AG04450 (cell line): ENCODE measurements at regions not wholly inside any gene's neighbourhood (a gene's known extent, or its start where the extent isn't known, plus 50 kb on each side); places are given as distances from the start of the nearest gene placed in this dataset.

Experiments used
- CTCF ChIA-PET: fragments of 300-600, 350-600 bp; formaldehyde crosslinking; extraction: SDS; loops from one replicate; lab custom pipeline; 2022; ENCODE audit warnings: antibody characterized with exemption, inconsistent platforms; lab: Charles Lee
- POLR2A ChIA-PET: fragments of 350-600 bp; formaldehyde crosslinking; extraction: SDS; loops from one replicate; lab custom pipeline; 2021; ENCODE audit warnings: antibody characterized with exemption, inconsistent platforms; lab: Yijun Ruan, JAX
- DNase-seq: peaks from one replicate; pipeline ENCODE4 v3.0.0-alpha.2; 2011; ENCODE audit warnings: low read depth, low spot score
- H3K27ac ChIP-seq: one replicate; pipeline ENCODE4 v1.5.1; 2012; ENCODE audit warnings: low read depth, low read length, control low read depth
- H3K27me3 ChIP-seq: one replicate; pipeline ENCODE4 v1.6.0; 2012; ENCODE audit warnings: low read length; ENCODE audit not compliant: control insufficient read depth, insufficient read depth
- H3K4me3 ChIP-seq: 2 replicates; pipeline ENCODE4 v1.5.1; 2011; ENCODE audit warnings: mild to moderate bottlenecking, low read depth, low read length, control low read depth
- H3K9me3 ChIP-seq: 2 replicates; pipeline ENCODE4 v1.5.1; 2012; ENCODE audit warnings: low read length; ENCODE audit not compliant: control insufficient read depth, insufficient read depth
- TF ChIP-seq, protein P1 (sequence below): IDR thresholded peaks from 2 replicates; pipeline ENCODE4 v1.5.1; 2011; ENCODE audit warnings: low read depth, low read length, control low read depth, inconsistent platforms

DNA sequence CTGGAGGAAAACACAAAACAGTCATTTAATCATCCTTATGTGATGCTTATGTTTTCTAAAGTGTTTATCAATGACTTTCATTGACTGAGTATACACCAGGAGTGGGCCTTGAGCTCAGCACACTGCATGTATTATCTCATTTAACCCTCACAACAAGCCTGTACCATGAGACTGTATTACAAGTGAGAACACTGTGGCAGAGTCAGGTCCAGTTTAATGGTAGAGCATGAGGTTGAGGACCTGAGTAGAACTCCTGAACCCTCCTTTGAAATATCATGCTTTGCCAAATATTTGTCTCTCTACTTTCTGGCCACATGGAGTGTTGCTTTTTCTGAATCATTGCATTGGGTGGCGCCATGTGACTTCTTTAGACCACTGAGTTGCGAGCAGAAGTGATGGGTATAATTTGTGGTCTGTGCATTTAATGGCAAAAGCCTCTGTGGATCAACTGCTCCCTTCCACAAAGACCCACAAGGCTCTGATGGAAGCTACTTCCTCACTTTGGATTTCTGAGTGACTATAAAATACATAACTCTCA is 65.0 kb upstream of the SIRPG start:
- H3K4me3 ChIP-seq: no peak overlapping the region
- H3K27ac ChIP-seq: no peak overlapping the region
- ChIA-PET CTCF (interaction anchor here (0.9 kb wide), 1 partner anchor 54 kb away, joined by 3 read pairs; no protein-coding TSS in a partner anchor), POLR2A (no interaction called here)
- no peaks in the 10 kb centered on the region for H3K27me3 ChIP-seq
- H3K9me3 ChIP-seq: no peaks in the 10 kb centered on the region
- TF ChIP-seq, protein P1, sequence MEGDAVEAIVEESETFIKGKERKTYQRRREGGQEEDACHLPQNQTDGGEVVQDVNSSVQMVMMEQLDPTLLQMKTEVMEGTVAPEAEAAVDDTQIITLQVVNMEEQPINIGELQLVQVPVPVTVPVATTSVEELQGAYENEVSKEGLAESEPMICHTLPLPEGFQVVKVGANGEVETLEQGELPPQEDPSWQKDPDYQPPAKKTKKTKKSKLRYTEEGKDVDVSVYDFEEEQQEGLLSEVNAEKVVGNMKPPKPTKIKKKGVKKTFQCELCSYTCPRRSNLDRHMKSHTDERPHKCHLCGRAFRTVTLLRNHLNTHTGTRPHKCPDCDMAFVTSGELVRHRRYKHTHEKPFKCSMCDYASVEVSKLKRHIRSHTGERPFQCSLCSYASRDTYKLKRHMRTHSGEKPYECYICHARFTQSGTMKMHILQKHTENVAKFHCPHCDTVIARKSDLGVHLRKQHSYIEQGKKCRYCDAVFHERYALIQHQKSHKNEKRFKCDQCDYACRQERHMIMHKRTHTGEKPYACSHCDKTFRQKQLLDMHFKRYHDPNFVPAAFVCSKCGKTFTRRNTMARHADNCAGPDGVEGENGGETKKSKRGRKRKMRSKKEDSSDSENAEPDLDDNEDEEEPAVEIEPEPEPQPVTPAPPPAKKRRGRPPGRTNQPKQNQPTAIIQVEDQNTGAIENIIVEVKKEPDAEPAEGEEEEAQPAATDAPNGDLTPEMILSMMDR: no peak
- no peak for DNase-seq

DNA sequence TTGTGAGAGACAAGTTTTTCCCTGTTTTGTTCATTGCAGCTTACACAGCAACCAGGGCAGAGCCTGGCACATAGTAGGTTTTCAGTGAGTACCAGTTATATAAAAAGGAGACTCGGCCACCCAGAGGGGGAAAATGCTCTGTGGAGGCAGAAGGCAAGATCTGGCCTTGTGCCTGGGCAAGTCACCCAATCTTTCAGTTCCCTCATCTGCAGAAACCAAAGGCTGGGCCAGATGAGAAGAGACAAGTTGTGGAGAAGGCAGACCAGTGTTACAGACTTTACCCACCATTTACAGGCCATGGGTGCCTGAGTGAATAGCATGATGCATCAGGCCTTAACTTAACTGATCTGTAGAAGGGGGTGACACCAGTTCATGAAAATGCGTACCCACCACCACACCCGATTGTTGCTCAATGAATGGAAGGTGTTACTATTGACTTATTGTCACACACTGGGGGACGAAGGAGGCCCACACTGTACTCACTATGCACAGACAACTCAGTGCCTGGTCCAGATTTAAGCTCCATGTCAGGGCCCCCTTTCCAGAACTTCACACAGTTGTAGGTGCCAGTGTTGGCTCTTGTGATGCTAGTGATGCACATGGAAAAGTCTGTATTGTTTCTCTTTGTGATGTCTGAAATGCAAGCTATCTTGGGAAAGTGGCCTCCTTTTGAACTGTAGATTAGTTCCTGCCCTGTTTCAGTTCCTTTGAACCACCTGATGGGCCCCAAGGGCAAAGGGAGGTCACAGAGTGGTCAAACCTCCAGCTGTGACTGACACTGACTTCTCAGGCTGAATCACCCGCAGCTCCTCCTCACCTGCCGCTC is 64.3 kb upstream of the SIRPG start:
- TF ChIP-seq, protein P1: no peak
- Histone ChIP-seq H3K27me3 (no peaks in the 10 kb centered on the region), H3K9me3 (no peaks in the 10 kb centered on the region), H3K27ac (no peak overlapping the region), H3K4me3 (no peak overlapping the region)
- CTCF ChIA-PET: interaction anchor here (0.9 kb wide), 1 partner anchor 55 kb away, joined by 3 read pairs; no protein-coding TSS in a partner anchor
- no peak for DNase-seq
- POLR2A ChIA-PET: no interaction called here

DNA sequence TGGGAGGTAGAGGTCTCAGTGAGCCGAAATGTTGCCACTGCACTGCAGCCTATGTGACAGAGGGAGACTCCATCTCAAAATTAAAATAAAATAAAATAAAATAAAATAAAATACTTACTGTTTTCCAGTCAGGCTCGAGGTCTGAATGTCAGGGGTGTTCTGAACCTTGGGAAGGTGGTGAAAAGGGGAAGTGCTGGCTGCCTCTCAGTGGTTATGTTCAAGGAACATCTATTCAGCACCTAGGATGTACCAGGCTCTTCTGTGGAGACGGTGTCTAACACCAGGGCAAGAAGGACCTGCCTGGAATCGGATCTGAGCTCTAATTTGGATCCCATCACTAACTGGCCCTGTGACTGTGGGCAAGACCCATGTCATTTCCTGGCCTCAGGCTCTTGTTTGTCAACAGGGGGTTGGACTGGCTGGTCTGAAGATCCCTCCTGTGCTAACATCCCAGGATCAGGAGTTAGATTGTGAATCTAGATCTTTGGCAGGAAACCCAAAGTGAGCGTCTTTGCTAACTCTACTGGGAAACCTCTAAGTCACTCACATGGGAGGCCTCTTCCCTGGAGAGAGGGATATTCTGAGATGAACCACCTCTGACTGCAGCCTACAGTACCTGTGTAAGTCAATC is 63.4 kb upstream of the SIRPG start:
- TF ChIP-seq, protein P1: no peak
- DNase-seq: no peak
- Histone ChIP-seq H3K27me3 (no peaks in the 10 kb centered on the region), H3K27ac (no peak overlapping the region), H3K9me3 (no peaks in the 10 kb centered on the region), H3K4me3 (no peak overlapping the region)
- ChIA-PET POLR2A (no interaction called here), CTCF (no interaction called here)

DNA sequence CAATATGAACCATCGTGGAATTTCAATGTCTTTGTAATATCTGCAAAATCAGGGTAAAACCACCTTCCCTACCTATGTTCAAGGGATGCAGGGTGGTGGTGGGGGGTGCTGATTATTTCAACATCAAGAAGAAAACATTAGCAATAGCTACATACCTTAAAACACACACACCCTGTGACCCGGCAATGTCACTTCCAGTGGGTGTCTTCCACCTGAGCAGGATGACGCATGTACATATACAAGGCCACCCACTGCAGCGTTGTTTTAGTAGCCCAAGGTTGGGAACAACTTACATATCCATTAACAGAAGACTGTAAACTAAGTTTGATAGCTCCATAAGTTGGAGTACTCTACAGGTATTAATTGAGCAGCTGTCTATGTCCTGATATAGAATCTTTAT is 62.6 kb upstream of the SIRPG start:
- Histone ChIP-seq H3K27ac (no peak overlapping the region), H3K27me3 (no peaks in the 10 kb centered on the region), H3K9me3 (no peaks in the 10 kb centered on the region), H3K4me3 (no peak overlapping the region)
- CTCF ChIA-PET: no interaction called here
- no peak for DNase-seq
- POLR2A ChIA-PET: no interaction called here
- TF ChIP-seq, protein P1: no peak
